Eye (tissue), 1 donor: ENCODE measurements at regions not wholly inside any gene's neighbourhood (a gene's known extent, or its start where the extent isn't known, plus 50 kb on each side); places are given as distances from the start of the nearest gene placed in this dataset.
A peak's percentile ranks its signal among the peaks of the same experiment; 100 is the strongest.
"Not testable (repeated sequence)": the region's sequence is repeated elsewhere in the genome, so short reads cannot be mapped to it uniquely, and the experiment has no call there.

Experiments used
- DNase-seq: peaks from one replicate; pipeline ENCODE4 v3.0.0-alpha.2; 2015

GRCh38 chr12:124705545-124706138, 138.2 kb upstream of the NCOR2 start:
- DNase-seq = peak; percentile 75

- DNase-seq = no peak
Measured at GRCh38 chr12:124704619-124705018, 137.2 kb upstream of the NCOR2 start.

DNA sequence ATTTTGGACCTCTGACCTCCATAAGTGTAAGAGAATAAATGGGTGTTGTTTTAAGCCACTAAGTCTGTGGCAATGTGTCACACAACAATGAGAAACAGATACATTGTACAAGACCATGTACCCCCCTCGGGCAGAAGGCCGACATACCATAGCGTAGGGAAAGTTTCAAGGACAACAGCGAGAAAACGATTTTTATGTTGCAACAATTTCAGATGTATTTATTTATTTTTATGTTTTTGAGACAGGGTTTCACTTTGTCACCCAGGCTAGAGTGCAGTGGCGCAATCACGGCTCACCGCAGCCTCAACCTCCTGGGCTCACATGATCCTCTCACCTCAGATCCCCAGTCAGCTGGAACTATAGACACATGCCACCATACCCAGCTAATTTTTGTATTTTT, 136.4 kb upstream of the NCOR2 start:
- no peak for DNase-seq

GRCh38 chr12:124702736-124703135, 135.3 kb upstream of the NCOR2 start:
- no peak for DNase-seq

DNA sequence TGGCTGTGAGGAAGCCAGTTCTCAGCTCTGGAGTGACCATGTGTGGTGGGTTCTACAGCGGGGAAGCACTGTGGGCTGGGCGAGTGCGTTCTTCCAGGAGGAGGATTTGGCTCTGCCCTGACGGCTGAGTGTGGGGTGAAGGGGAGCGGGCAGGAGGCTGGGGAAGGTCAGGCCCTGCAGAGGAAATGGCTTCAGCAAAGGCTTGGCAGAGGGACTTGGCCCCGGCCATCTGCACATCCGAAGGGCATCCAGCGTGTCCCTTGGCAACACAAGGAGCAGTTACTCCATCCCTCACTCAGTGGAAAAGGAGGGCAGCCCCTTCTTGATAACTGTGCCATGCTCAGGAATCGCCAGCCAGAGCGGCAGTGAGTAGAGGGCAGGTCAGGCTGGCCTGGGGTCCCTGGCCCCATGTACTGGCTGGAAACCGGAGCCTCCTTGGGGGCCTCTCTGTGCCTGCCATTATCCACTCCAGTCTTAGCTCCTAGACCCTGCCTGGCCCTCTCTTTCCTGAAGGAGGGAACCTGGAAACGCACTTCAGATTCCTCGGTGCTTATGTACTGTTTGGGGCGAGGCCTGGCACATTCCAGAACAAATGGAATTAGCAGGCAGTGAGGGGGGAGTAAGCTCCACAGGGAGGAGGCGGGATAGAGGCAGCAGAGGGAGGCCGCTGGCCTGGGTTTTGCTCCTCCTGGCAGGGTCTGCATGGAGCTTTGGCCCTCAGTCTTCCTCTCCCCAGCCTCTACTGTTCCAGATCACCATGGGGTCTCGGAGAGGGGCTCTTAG, 133.6 kb upstream of the NCOR2 start:
- peak; percentile 80 for DNase-seq

GRCh38 chr12:124699909-124700308, 132.5 kb upstream of the NCOR2 start:
- DNase-seq = no peak

- no peak for DNase-seq
Measured at GRCh38 chr12:124698998-124699305, 131.5 kb upstream of the NCOR2 start.

DNA sequence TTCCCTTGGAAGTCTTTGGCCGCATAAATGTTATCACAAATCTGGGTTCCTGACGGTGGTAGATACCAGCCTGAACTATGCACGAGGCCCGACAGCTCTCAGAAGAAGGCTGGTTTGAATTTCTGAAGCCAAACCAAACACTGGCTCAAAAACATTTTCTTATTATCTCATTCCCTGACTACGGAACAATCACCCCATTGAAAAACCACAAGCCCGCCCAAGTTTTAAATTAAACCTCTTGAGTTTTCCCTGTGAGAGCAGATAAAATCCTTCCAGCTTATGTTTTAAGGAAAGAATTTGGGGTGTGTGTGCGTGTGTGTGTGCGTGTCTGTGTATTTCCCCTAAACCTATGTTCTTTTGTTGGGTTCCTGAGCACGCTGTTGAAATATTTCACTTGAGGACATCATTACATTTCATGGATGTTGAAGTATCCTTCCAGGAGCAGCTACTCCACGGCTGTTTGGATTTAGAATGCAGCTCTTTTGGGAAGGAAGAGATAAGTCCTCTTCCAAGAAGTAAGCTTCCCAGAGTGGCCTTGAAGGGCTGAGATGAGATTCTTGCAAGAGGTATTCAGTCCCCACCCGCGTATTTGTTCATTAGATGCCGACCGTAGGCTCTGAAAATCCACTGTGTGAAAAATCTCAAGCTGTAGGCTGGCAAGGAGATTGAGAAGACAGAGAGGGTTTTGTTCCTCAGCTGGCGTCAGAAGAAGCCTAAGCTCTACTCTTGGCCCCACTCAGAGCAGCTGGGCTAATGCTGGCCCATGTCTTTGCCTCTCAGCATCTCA, 131.0 kb upstream of the NCOR2 start:
- peak; percentile 70 for DNase-seq

DNA sequence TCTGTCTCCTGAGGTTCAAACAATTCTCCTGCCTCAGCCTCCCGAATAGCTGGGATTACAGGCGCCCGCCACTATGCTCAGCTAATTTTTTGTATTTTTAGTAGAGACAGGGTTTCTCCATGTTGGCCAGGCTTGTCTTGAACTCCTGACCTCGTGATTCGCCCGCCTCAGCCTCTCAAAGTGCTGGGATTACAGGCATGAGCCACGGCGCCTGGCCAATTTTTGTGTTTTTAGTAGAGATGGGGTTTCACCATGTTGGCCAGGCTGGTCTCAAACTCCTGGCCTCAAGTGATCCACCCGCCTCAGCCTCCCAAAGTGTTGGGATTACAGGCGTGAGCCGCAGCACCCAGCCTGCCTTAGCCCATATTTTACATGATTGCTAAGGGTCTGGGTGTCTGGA, 130.3 kb upstream of the NCOR2 start:
- DNase-seq = not testable (repeated sequence)

DNA sequence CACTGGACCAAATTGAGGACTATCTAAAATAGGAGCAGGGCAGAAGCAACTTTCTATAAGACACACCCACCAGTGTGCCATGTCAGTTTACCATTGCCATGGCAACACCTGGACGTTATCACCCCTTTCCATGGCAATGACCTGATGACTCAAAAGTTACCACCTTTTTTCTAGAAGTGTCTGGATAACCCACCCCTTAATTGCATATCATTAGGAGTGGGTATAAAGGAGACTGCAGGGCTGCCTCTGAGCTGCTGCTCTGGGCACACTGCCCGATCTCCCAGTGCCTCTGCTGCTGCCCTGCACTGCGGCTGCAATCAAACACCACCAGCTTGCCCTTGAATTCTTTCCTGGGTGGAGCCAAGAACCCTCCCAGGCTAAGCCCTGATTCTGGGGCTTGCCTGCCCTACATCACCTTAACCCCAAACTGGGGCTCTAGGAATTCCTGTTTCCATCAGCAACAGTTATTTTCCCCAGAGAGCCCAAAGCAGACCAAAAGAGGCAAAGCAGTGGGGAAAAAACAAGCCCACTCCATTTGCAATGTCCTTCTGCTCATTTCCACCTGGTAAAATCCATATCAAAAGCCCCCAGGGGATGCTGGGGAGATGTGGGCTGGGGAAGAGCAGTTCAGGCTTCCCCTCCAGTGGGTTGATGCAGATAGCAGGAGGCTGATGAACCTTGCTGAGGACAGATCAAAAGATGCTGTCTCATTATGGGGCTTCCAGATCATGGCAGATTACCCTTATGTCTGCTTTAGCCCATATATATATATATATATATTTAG, 129.5 kb upstream of the NCOR2 start:
- peak; percentile 82 for DNase-seq

GRCh38 chr12:124695861-124696260, 128.4 kb upstream of the NCOR2 start:
- DNase-seq = peak; percentile 31

- DNase-seq = peak; percentile 61
Measured at GRCh38 chr12:124694846-124695497, 127.6 kb upstream of the NCOR2 start.

- no peak for DNase-seq
Measured at GRCh38 chr12:124694250-124694649, 126.8 kb upstream of the NCOR2 start.

- no peak for DNase-seq
Measured at GRCh38 chr12:124693111-124693723, 125.8 kb upstream of the NCOR2 start.

- DNase-seq = no peak
Measured at GRCh38 chr12:124692443-124692842, 125.0 kb upstream of the NCOR2 start.

DNA sequence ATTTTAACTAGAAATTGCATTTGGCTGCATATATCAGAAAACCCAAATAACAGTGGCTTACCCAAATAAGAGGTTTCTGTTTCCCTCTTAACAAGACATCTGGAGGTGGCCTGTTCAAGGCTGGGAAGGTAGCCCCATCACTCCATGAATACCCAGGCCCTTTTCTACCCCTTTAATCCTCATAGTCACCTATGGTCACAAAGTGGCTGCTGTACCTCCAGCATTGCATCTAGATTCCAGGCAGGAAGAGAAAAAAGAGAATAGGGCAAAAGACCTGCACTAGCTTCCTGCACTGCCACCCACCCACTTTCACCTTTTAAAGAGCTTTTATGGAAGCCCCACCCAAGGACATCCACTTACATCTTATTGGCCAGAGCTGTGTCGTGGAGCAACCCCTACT, 124.0 kb upstream of the NCOR2 start:
- no peak for DNase-seq

- peak; percentile 33 for DNase-seq
Measured at GRCh38 chr12:124689631-124690030, 122.2 kb upstream of the NCOR2 start.

- DNase-seq = no peak
Measured at GRCh38 chr12:124688356-124688992, 121.1 kb upstream of the NCOR2 start.

GRCh38 chr12:124687917-124688316, 120.5 kb upstream of the NCOR2 start:
- peak; percentile 92 for DNase-seq

DNA sequence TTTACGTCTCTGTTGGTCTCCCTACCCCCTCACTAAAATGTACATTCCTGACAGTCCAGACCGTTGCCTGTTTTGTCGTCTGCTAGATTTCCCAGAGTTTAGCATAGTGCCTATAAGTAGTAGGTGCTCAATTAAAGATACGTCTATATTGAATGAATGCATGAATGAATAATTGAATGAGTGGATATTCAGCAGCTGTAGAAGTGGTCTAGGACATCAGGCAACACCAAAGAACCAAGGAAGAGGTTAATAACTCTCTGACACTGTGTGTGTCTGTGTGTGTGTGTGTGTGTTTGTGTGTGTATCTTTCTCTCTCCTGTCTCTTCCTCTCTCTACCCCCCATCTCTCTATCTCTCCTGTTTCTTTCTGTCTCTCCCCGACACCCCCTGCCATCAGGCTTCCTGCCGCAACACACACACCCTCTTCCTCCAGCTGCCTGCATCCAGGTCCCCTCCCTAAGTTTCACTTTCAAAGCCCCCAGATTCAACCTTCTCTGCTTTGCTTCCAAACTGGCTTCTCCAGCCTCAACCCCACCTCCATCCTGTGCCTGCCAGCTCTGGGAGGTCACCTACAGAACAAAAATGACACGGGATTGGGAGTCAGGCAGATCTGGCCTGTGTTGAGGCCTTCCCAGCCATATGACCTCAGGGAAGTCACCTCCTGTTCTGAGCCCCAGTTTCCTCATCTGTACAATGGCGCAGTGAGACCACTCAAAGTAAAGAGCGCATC, 119.9 kb upstream of the NCOR2 start:
- DNase-seq = peak; percentile 18
